Astrocyte of the spinal cord (primary cell): ENCODE measurements at regions not wholly inside any gene's neighbourhood (a gene's known extent, or its start where the extent isn't known, plus 50 kb on each side); places are given as distances from the start of the nearest gene placed in this dataset.

Experiments
- DNase-seq: peaks from one replicate; pipeline ENCODE4 v3.0.0; 2011; ENCODE audit warnings: low read depth, low spot score
- H3K4me3 ChIP-seq: 2 replicates; pipeline ENCODE4 v1.5.1; 2011; ENCODE audit warnings: low read depth, mild to moderate bottlenecking, low read length, moderate library complexity
- in situ Hi-C: cut with HindIII; loops from 2 replicates; pipeline ENCODE4 v1.10.0; 2017; ENCODE audit warnings: low sequenced_read_pairs
- TF ChIP-seq, protein P1 (sequence below): IDR thresholded peaks from 2 replicates; pipeline ENCODE4 v1.5.1; 2012; ENCODE audit warnings: low read depth, mild to moderate bottlenecking, low read length, inconsistent platforms

DNA sequence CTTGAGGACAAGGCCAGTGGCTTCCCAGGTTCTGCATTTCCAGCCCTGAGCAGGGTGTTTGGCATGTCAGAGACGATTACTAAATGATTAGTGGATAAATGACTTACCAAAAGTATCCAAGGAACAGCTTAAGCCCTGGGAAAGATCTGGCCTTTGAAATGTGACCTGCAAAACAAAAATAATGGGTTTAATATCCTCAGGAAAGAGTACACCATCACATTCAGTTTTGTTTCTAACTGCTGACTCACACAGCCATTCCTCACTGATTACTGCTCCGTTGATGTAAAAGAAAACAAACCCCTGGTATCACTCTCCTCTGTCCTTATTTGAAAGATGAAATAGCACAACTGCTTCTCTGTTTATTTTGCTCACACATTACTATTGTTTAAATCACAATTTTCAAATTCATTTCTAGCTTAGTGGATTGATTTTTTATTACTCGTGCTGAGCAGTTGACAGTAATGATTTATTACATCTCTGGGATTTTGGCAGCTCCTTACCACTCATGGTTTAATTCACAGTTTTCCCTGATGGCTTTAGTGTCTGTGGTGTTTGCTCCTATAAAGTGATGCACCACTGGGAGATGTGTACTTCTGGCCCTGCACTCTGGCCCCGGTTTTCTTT lies 117.0 kb downstream of the CBLL2 start:
- TF ChIP-seq, protein P1, sequence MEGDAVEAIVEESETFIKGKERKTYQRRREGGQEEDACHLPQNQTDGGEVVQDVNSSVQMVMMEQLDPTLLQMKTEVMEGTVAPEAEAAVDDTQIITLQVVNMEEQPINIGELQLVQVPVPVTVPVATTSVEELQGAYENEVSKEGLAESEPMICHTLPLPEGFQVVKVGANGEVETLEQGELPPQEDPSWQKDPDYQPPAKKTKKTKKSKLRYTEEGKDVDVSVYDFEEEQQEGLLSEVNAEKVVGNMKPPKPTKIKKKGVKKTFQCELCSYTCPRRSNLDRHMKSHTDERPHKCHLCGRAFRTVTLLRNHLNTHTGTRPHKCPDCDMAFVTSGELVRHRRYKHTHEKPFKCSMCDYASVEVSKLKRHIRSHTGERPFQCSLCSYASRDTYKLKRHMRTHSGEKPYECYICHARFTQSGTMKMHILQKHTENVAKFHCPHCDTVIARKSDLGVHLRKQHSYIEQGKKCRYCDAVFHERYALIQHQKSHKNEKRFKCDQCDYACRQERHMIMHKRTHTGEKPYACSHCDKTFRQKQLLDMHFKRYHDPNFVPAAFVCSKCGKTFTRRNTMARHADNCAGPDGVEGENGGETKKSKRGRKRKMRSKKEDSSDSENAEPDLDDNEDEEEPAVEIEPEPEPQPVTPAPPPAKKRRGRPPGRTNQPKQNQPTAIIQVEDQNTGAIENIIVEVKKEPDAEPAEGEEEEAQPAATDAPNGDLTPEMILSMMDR = no peak
- in situ Hi-C loops = no loop called here
- peak; percentile 85 for DNase-seq
- no peak overlapping the region for H3K4me3 ChIP-seq

DNA sequence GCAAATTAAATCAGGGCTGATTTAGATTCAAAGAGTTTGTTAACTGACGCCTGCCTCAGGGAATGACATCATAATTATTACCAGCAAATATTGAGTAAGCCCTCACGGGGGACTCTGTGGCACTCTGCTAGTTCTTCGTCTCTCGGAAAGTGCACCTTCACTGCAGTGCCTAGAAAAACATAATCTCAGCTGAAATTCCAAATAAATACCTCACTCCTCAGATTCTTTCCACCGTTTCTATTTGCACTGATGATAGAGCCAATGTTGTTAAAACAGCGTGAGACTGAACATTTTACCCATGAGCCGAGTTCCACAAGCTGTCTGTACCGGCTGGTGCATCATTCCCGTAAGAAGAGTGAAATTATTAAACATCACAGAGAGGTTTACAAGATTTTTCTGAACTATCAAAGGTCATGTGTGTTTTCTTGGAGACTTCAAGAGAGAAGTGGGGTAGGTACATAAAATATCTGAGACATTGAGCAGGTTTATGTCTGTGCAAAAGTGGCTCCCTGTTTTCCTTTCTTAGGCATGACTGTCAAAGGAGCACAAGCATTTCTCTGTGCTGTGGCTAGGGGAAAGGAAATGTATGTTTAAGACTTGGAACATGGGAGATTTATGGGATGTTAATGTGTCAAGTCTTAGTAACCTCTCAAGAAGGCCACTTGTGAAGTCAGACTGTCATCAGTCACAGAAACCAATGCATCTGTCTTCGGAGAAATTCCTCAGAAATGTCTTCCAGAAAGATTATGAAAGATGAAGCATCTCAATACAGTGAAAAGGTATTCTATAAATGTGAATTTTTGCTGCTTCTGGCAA lies 119.6 kb downstream of the CBLL2 start:
- DNase-seq = peak; percentile 64
- TF ChIP-seq, protein P1 = no peak
- no peak overlapping the region for H3K4me3 ChIP-seq
- in situ Hi-C loops = no loop called here

DNA sequence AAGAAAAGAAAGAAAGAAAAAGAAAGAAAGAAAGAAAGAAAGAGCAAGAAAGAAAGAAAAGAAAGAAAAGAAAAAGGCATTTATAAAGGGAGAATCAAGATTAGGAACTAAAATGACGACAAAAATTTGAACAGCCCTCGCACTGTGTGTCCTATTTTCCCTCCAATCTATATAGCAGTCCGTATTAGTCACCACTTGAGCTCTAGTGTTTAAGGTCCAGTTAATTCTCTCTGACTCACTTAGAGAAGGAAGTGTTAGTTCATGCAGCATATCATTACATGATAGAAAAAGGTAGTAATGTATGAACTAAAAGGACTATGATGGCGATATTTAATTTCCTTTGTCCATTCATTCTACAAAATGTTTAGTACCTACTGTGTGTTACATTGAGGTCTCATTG lies 122.7 kb downstream of the CBLL2 start:
- DNase-seq = peak; percentile 49
- H3K4me3 ChIP-seq = no peak overlapping the region
- in situ Hi-C loops = no loop called here
- TF ChIP-seq, protein P1 = no peak

DNA sequence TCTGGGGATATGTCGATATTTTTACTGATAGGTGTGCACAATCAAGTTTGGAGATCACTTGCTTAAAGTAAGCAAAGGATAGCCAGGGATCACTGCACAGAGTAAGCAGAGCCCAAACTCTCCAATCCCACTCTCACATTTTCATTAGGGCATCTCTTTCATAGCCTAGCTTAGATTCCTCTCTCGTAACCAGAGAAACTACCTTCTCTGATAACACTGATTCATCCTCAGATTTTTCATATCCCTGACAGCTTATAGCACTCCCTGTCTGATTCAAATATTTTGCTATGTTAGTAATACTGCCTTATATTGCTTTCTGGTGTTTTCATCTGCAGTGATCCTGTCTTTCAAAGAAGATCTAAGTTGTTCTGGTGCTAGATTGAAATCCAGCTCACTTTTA lies 123.7 kb downstream of the CBLL2 start:
- no peak for DNase-seq
- TF ChIP-seq, protein P1 = no peak
- no peak overlapping the region for H3K4me3 ChIP-seq
- in situ Hi-C loops = no loop called here

DNA sequence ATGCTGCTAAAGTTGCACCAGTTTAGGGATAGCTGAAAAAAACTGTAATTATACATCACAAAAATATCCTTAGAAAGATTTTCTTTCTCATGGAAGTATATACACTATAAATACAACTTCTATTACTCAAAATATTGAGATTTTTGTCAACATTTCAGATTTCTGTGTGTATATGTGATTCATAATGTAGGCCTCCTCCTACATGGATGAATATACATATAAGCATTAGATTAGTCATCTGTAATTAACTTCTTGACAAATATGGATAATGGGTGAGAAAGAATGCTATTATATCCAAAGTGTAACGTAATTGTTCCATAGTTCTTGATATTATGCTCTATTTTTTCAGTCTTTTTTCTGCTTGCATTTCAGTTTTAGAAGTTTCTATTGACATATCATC lies 124.9 kb downstream of the CBLL2 start:
- in situ Hi-C loops = no loop called here
- DNase-seq = no peak
- TF ChIP-seq, protein P1 = no peak
- H3K4me3 ChIP-seq = no peak overlapping the region

DNA sequence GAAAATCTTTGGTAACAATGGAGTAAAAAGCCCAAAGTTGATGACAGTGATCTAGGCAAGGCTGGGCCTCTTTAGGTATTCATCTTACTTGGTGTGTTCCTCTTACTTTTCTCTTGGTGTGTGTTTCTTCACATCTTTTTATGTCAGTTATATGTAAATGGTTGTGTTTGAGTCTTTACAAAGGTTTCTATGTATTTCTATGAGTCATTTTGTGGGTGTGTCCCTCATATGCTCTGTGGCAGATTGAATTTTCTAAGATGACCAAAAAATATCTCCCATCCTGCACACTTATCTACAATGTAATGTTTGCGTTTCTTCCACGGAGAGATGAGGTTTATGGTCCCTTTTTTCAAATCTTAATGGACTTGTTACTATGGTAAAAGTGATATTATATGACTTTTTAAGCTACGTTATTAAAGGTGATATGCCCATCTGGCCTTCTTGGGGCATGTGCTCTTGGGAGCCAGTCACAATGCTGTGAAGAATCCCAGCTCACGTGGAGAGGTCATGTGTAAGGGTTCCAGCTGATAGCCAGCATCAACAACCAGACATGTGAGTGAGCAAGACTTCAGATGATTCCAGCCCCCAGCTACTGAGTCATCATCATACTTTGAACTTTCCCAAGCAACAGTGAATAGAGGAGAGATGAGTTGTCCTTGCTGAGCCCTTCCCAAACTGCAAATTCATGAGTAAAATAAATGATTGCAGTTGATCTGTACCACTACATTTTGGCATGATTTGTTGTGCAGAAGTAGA lies 126.9 kb downstream of the CBLL2 start:
- no peak overlapping the region for H3K4me3 ChIP-seq
- TF ChIP-seq, protein P1 = no peak
- peak; percentile 37 for DNase-seq
- in situ Hi-C loops = no loop called here
